SK-N-SH treated with all-trans-retinoic acid at 6 μM for 48 hours (cell line): ENCODE measurements at regions not wholly inside any gene's neighbourhood (a gene's known extent, or its start where the extent isn't known, plus 50 kb on each side); places are given as distances from the start of the nearest gene placed in this dataset.

Source experiments
- ATAC-seq: fragments of 200-7000 bp; cut with Tn5 transposase; 3 replicates; pipeline ENCODE4 v1.9.1; 2020; ENCODE audit warnings: mild to moderate bottlenecking, moderate library complexity
- ARNTL ChIP-seq: fragments of 450-650 bp; formaldehyde crosslinking; IDR thresholded peaks from 2 replicates; pipeline ENCODE4 v1.5.0; 2020; ENCODE audit warnings: low read depth, mild to moderate bottlenecking, moderate library complexity, borderline replicate concordance
- BACH2 ChIP-seq: fragments of 250-450 bp; sonication (Bioruptor Pico); IDR thresholded peaks from 2 replicates; pipeline ENCODE4 v1.9.0; 2021; ENCODE audit warnings: mild to moderate bottlenecking, borderline replicate concordance
- CSDC2 ChIP-seq: fragments of 250-450 bp; sonication (Bioruptor Pico); IDR thresholded peaks from 2 replicates; pipeline ENCODE4 v1.5.0; 2020; ENCODE audit warnings: mild to moderate bottlenecking, moderate library complexity
- ESRRG ChIP-seq: fragments of 250-450 bp; sonication (Bioruptor Pico); IDR thresholded peaks from 2 replicates; pipeline ENCODE4 v1.6.1; 2021; ENCODE audit warnings: mild to moderate bottlenecking
- GLIS3 ChIP-seq: fragments of 250-450 bp; sonication (Bioruptor Pico); IDR thresholded peaks from 2 replicates; pipeline ENCODE4 v1.5.0; 2020; ENCODE audit warnings: mild to moderate bottlenecking, moderate library complexity
- ISL1 ChIP-seq: fragments of 250-450 bp; sonication (Bioruptor Pico); IDR thresholded peaks from 2 replicates; pipeline ENCODE4 v2.1.2; 2022; ENCODE audit warnings: mild to moderate bottlenecking, moderate library complexity
- OSR1 ChIP-seq: fragments of 250-450 bp; sonication (Bioruptor Pico); IDR thresholded peaks from 2 replicates; pipeline ENCODE4 v1.8.0; 2022; ENCODE audit warnings: moderate library complexity, mild to moderate bottlenecking, inconsistent platforms
- RARB ChIP-seq: fragments of 250-450 bp; sonication (Bioruptor Pico); IDR thresholded peaks from 2 replicates; pipeline ENCODE4 v1.8.0; 2021; ENCODE audit warnings: mild to moderate bottlenecking, moderate library complexity
- SNAI2 ChIP-seq: fragments of 250-450 bp; sonication (Bioruptor Pico); IDR thresholded peaks from 2 replicates; pipeline ENCODE4 v1.5.0; 2020; ENCODE audit warnings: mild to moderate bottlenecking, moderate library complexity
- TCF4 ChIP-seq: fragments of 250-450 bp; sonication (Bioruptor Pico); IDR thresholded peaks from 2 replicates; pipeline ENCODE4 v1.8.0; 2021; ENCODE audit warnings: mild to moderate bottlenecking, moderate library complexity, borderline replicate concordance
- TOX ChIP-seq: fragments of 250-450 bp; sonication (Bioruptor Pico); IDR thresholded peaks from 2 replicates; pipeline ENCODE4 v1.8.0; 2021; ENCODE audit warnings: mild to moderate bottlenecking, moderate library complexity, borderline replicate concordance
- ZC3H10 ChIP-seq: fragments of 250-450 bp; sonication (Bioruptor Pico); IDR thresholded peaks from 2 replicates; pipeline ENCODE4 v1.5.1; 2021; ENCODE audit warnings: mild to moderate bottlenecking, moderate library complexity
- ZFP3 ChIP-seq: fragments of 250-450 bp; sonication (Bioruptor Pico); IDR thresholded peaks from 2 replicates; pipeline ENCODE4 v1.5.0; 2020; ENCODE audit warnings: mild to moderate bottlenecking, moderate library complexity
- ZFP30 ChIP-seq: fragments of 450-650 bp; formaldehyde crosslinking; IDR thresholded peaks from 2 replicates; pipeline ENCODE4 v1.5.0; 2022; ENCODE audit warnings: mild to moderate bottlenecking, moderate library complexity
- ZNF565 ChIP-seq: fragments of 450-650 bp; formaldehyde crosslinking; conservative IDR thresholded peaks from 2 replicates; pipeline ENCODE4 v1.5.0; 2020; ENCODE audit warnings: low read depth, mild to moderate bottlenecking, moderate library complexity
- ZNF70 ChIP-seq: fragments of 450-650 bp; formaldehyde crosslinking; IDR thresholded peaks from 2 replicates; pipeline ENCODE4 v1.5.0; 2020; ENCODE audit warnings: mild to moderate bottlenecking, moderate library complexity
- ZNF8 ChIP-seq: fragments of 450-650 bp; formaldehyde crosslinking; IDR thresholded peaks from 2 replicates; pipeline ENCODE4 v1.5.0; 2020; ENCODE audit warnings: mild to moderate bottlenecking, moderate library complexity
- TF ChIP-seq, protein P1 (sequence below): fragments of 250-450 bp; sonication (Bioruptor Pico); IDR thresholded peaks from 2 replicates; pipeline ENCODE4 v1.8.0; 2020; ENCODE audit warnings: mild to moderate bottlenecking, moderate library complexity, borderline replicate concordance
- TF ChIP-seq, protein P2 (sequence below): fragments of 250-450 bp; sonication (Bioruptor Pico); IDR thresholded peaks from 2 replicates; pipeline ENCODE4 v1.5.0; 2020; ENCODE audit warnings: mild to moderate bottlenecking, moderate library complexity
- TF ChIP-seq, protein P3 (sequence below): fragments of 250-450 bp; sonication (Bioruptor Pico); IDR thresholded peaks from 2 replicates; pipeline ENCODE4 v1.8.0; 2021; ENCODE audit warnings: low read depth, mild to moderate bottlenecking, moderate library complexity, borderline replicate concordance
- TF ChIP-seq, protein P4 (sequence below): fragments of 250-450 bp; sonication (Bioruptor Pico); IDR thresholded peaks from 2 replicates; pipeline ENCODE4 v1.5.1; 2020; ENCODE audit warnings: low read depth, mild to moderate bottlenecking, moderate library complexity
- TF ChIP-seq, protein P5 (sequence below): fragments of 250-450 bp; sonication (Bioruptor Pico); IDR thresholded peaks from 2 replicates; pipeline ENCODE4 v1.5.1; 2021; ENCODE audit warnings: mild to moderate bottlenecking, moderate library complexity

DNA sequence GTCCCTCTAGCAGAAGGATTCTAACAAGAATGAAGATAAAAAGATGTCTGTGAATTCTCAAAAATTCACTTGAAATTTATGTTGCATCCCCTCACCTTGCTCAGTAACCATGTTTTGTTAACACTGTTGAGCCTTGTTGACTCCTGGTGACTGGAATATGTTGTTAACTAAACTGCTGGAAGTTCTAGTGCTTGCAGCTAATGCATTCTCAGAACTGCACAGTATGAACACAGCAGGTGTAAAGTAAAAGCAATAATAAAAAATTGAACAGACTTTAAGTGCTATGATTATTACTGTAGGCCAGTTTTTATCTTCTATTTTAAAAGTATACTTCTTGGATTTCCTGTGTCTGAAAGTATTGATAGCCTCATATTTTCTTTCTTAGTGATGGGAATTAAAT is 388.7 kb upstream of the PTPRD start:
- no peak for TF ChIP-seq CSDC2 (CRISPR knock-in tag)
- TF ChIP-seq ZNF565, result no peak
- TF ChIP-seq ZNF8 (CRISPR knock-in tag), result no peak
- no peak for TF ChIP-seq ZFP30 (CRISPR knock-in tag)
- TF ChIP-seq ISL1, result no peak
- TF ChIP-seq BACH2 (CRISPR knock-in tag), result no peak
- TF ChIP-seq SNAI2, result no peak
- TF ChIP-seq OSR1 (CRISPR knock-in tag), result no peak
- TF ChIP-seq ZFP3, result no peak
- TF ChIP-seq RARB (CRISPR knock-in tag), result no peak
- TF ChIP-seq, protein P1, sequence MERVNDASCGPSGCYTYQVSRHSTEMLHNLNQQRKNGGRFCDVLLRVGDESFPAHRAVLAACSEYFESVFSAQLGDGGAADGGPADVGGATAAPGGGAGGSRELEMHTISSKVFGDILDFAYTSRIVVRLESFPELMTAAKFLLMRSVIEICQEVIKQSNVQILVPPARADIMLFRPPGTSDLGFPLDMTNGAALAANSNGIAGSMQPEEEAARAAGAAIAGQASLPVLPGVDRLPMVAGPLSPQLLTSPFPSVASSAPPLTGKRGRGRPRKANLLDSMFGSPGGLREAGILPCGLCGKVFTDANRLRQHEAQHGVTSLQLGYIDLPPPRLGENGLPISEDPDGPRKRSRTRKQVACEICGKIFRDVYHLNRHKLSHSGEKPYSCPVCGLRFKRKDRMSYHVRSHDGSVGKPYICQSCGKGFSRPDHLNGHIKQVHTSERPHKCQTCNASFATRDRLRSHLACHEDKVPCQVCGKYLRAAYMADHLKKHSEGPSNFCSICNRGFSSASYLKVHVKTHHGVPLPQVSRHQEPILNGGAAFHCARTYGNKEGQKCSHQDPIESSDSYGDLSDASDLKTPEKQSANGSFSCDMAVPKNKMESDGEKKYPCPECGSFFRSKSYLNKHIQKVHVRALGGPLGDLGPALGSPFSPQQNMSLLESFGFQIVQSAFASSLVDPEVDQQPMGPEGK, result no peak
- TF ChIP-seq, protein P2, sequence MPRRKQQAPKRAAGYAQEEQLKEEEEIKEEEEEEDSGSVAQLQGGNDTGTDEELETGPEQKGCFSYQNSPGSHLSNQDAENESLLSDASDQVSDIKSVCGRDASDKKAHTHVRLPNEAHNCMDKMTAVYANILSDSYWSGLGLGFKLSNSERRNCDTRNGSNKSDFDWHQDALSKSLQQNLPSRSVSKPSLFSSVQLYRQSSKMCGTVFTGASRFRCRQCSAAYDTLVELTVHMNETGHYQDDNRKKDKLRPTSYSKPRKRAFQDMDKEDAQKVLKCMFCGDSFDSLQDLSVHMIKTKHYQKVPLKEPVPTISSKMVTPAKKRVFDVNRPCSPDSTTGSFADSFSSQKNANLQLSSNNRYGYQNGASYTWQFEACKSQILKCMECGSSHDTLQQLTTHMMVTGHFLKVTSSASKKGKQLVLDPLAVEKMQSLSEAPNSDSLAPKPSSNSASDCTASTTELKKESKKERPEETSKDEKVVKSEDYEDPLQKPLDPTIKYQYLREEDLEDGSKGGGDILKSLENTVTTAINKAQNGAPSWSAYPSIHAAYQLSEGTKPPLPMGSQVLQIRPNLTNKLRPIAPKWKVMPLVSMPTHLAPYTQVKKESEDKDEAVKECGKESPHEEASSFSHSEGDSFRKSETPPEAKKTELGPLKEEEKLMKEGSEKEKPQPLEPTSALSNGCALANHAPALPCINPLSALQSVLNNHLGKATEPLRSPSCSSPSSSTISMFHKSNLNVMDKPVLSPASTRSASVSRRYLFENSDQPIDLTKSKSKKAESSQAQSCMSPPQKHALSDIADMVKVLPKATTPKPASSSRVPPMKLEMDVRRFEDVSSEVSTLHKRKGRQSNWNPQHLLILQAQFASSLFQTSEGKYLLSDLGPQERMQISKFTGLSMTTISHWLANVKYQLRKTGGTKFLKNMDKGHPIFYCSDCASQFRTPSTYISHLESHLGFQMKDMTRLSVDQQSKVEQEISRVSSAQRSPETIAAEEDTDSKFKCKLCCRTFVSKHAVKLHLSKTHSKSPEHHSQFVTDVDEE (CRISPR knock-in tag), result no peak
- TF ChIP-seq ARNTL (CRISPR knock-in tag), result no peak
- no peak for TF ChIP-seq GLIS3 (CRISPR knock-in tag)
- no peak for TF ChIP-seq ZNF70 (CRISPR knock-in tag)
- TF ChIP-seq TCF4 (CRISPR knock-in tag), result no peak
- TF ChIP-seq ZC3H10 (CRISPR knock-in tag), result no peak
- no peak for ATAC-seq

DNA sequence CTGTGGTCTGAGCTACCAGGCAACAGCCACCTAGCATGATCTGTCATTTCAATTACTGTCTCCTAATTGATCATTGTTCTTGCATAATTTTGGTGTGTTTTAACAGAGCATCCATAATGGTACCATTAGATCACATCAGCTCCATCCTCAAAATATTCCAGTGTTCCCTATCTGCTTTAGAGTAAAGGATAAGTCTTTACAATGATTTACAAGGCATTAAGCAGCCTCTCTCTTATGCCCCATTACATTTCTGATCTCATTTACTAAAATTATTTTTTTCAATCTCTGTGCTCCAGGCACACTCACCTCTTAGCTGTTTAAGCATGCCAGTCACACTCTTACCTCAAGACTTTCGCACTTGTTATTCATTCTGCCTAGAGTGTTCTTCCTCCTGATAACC is 389.9 kb upstream of the PTPRD start:
- ATAC-seq, result no peak
- TF ChIP-seq OSR1 (CRISPR knock-in tag) (no peak), ZNF70 (CRISPR knock-in tag) (no peak), TCF4 (CRISPR knock-in tag) (no peak), RARB (CRISPR knock-in tag) (no peak), CSDC2 (CRISPR knock-in tag) (no peak), ZFP3 (no peak), SNAI2 (no peak)
- TF ChIP-seq, protein P3, sequence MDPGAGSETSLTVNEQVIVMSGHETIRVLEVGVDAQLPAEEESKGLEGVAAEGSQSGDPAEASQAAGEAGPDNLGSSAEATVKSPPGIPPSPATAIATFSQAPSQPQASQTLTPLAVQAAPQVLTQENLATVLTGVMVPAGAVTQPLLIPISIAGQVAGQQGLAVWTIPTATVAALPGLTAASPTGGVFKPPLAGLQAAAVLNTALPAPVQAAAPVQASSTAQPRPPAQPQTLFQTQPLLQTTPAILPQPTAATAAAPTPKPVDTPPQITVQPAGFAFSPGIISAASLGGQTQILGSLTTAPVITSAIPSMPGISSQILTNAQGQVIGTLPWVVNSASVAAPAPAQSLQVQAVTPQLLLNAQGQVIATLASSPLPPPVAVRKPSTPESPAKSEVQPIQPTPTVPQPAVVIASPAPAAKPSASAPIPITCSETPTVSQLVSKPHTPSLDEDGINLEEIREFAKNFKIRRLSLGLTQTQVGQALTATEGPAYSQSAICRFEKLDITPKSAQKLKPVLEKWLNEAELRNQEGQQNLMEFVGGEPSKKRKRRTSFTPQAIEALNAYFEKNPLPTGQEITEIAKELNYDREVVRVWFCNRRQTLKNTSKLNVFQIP (CRISPR knock-in tag), result no peak

DNA sequence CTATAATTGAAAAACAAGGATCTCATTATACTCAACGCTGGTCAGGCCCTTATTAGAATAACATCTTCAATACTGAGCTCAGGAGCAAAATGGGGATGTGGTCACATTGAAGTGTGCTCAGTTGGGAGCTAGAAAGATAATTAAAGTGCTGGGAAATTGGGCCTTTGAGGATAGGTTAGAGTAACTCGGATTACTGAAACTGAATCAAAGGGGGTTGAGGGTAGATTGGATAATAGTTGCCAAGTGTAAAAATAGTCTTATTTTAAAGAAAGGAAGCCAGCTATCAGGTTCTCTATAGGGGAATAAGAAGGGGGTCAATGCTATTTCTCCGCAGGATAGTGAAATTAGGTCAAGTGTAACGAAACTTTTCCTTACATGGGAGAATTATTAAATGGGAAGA is 391.0 kb upstream of the PTPRD start:
- no peak for TF ChIP-seq OSR1 (CRISPR knock-in tag)
- TF ChIP-seq ZNF8 (CRISPR knock-in tag), result no peak
- no peak for TF ChIP-seq ISL1
- TF ChIP-seq, protein P4, sequence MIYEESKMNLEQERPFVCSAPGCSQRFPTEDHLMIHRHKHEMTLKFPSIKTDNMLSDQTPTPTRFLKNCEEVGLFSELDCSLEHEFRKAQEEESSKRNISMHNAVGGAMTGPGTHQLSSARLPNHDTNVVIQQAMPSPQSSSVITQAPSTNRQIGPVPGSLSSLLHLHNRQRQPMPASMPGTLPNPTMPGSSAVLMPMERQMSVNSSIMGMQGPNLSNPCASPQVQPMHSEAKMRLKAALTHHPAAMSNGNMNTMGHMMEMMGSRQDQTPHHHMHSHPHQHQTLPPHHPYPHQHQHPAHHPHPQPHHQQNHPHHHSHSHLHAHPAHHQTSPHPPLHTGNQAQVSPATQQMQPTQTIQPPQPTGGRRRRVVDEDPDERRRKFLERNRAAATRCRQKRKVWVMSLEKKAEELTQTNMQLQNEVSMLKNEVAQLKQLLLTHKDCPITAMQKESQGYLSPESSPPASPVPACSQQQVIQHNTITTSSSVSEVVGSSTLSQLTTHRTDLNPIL (CRISPR knock-in tag), result no peak
- no peak for TF ChIP-seq GLIS3 (CRISPR knock-in tag)
- TF ChIP-seq ARNTL (CRISPR knock-in tag), result no peak
- TF ChIP-seq ZFP30 (CRISPR knock-in tag), result no peak
- TF ChIP-seq RARB (CRISPR knock-in tag), result no peak
- TF ChIP-seq, protein P3 (CRISPR knock-in tag), result no peak
- no peak for TF ChIP-seq ZNF70 (CRISPR knock-in tag)
- TF ChIP-seq CSDC2 (CRISPR knock-in tag), result no peak
- no peak for TF ChIP-seq BACH2 (CRISPR knock-in tag)
- no peak for TF ChIP-seq TCF4 (CRISPR knock-in tag)
- no peak for TF ChIP-seq TOX (CRISPR knock-in tag)
- TF ChIP-seq, protein P1, result no peak
- no peak for TF ChIP-seq ESRRG
- TF ChIP-seq, protein P5, sequence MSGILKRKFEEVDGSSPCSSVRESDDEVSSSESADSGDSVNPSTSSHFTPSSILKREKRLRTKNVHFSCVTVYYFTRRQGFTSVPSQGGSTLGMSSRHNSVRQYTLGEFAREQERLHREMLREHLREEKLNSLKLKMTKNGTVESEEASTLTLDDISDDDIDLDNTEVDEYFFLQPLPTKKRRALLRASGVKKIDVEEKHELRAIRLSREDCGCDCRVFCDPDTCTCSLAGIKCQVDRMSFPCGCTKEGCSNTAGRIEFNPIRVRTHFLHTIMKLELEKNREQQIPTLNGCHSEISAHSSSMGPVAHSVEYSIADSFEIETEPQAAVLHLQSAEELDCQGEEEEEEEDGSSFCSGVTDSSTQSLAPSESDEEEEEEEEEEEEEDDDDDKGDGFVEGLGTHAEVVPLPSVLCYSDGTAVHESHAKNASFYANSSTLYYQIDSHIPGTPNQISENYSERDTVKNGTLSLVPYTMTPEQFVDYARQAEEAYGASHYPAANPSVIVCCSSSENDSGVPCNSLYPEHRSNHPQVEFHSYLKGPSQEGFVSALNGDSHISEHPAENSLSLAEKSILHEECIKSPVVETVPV (CRISPR knock-in tag), result no peak
- no peak for ATAC-seq
